ENCODE measurements at regions not wholly inside any gene's neighbourhood (a gene's known extent, or its start where the extent isn't known, plus 50 kb on each side); places are given as distances from the start of the nearest gene placed in this dataset.

- H3K4me1 Mint-ChIP-seq (ENCODE audit: unreplicated experiment), result peaks cover 42% of the 10 kb centered on the region
- no peak overlapping the region for H3K27ac Mint-ChIP-seq (ENCODE audit: unreplicated experiment)
Observed at GRCh38 chr20:53881362-53881761, 189.0 kb downstream of the BCAS1 start.

GRCh38 chr20:53880108-53880641 lies 190.2 kb downstream of the BCAS1 start:
- no peaks in the 10 kb centered on the region for H3K36me3 Mint-ChIP-seq (ENCODE audit: low read depth, unreplicated experiment)
- no peak overlapping the region for H3K4me3 Mint-ChIP-seq (ENCODE audit: unreplicated experiment)
- H3K27ac Mint-ChIP-seq (ENCODE audit: unreplicated experiment), result no peak overlapping the region
- H3K27me3 Mint-ChIP-seq (ENCODE audit: unreplicated experiment), result peaks cover 11% of the 10 kb centered on the region
- no peak for DNase-seq (ENCODE audit: low spot score)
- TF ChIP-seq CTCF (IDR thresholded peaks at IDR 0.05; ENCODE audit: unreplicated experiment), result no peak
- H3K4me1 Mint-ChIP-seq (ENCODE audit: unreplicated experiment), result peaks cover 42% of the 10 kb centered on the region
- peaks cover 4% of the 10 kb centered on the region for H3K9me3 Mint-ChIP-seq (ENCODE audit: unreplicated experiment)

More at GRCh38 chr20:53881362-53881761, 189.0 kb downstream of the BCAS1 start:
- Mint-ChIP-seq H3K36me3 (ENCODE audit: low read depth, unreplicated experiment) (no peaks in the 10 kb centered on the region), H3K9me3 (ENCODE audit: unreplicated experiment) (peaks cover 4% of the 10 kb centered on the region), H3K27me3 (ENCODE audit: unreplicated experiment) (peaks cover 11% of the 10 kb centered on the region), H3K4me3 (ENCODE audit: unreplicated experiment) (no peak overlapping the region)
- TF ChIP-seq CTCF (IDR thresholded peaks at IDR 0.05; ENCODE audit: unreplicated experiment), result no peak
- DNase-seq (ENCODE audit: low spot score), result no peak

GRCh38 chr20:53879048-53879684 lies 191.2 kb downstream of the BCAS1 start:
- Mint-ChIP-seq H3K4me3 (ENCODE audit: unreplicated experiment) (no peak overlapping the region), H3K4me1 (ENCODE audit: unreplicated experiment) (peaks cover 35% of the 10 kb centered on the region), H3K27me3 (ENCODE audit: unreplicated experiment) (peaks cover 11% of the 10 kb centered on the region), H3K36me3 (ENCODE audit: low read depth, unreplicated experiment) (no peaks in the 10 kb centered on the region), H3K27ac (ENCODE audit: unreplicated experiment) (no peak overlapping the region), H3K9me3 (ENCODE audit: unreplicated experiment) (peaks cover 4% of the 10 kb centered on the region)
- no peak for DNase-seq (ENCODE audit: low spot score)
- no peak for TF ChIP-seq CTCF (IDR thresholded peaks at IDR 0.05; ENCODE audit: unreplicated experiment)

- Mint-ChIP-seq H3K4me3 (ENCODE audit: unreplicated experiment) (no peak overlapping the region), H3K4me1 (ENCODE audit: unreplicated experiment) (peaks cover 34% of the 10 kb centered on the region), H3K36me3 (ENCODE audit: low read depth, unreplicated experiment) (no peaks in the 10 kb centered on the region), H3K27me3 (ENCODE audit: unreplicated experiment) (peaks cover 11% of the 10 kb centered on the region), H3K27ac (ENCODE audit: unreplicated experiment) (peak overlapping the region; percentile 39), H3K9me3 (ENCODE audit: unreplicated experiment) (peaks cover 4% of the 10 kb centered on the region)
- no peak for DNase-seq (ENCODE audit: low spot score)
- no peak for TF ChIP-seq CTCF (IDR thresholded peaks at IDR 0.05; ENCODE audit: unreplicated experiment)
Observed at GRCh38 chr20:53878262-53879047, 191.9 kb downstream of the BCAS1 start.

- peak overlapping the region; percentile 39 for H3K27ac Mint-ChIP-seq (ENCODE audit: unreplicated experiment)
- H3K27me3 Mint-ChIP-seq (ENCODE audit: unreplicated experiment), result peaks cover 15% of the 10 kb centered on the region
- no peak for DNase-seq (ENCODE audit: low spot score)
- no peak overlapping the region for H3K4me3 Mint-ChIP-seq (ENCODE audit: unreplicated experiment)
- H3K4me1 Mint-ChIP-seq (ENCODE audit: unreplicated experiment), result peaks cover 48% of the 10 kb centered on the region
- no peak for TF ChIP-seq CTCF (IDR thresholded peaks at IDR 0.05; ENCODE audit: unreplicated experiment)
- H3K36me3 Mint-ChIP-seq (ENCODE audit: low read depth, unreplicated experiment), result no peaks in the 10 kb centered on the region
- H3K9me3 Mint-ChIP-seq (ENCODE audit: unreplicated experiment), result peaks cover 4% of the 10 kb centered on the region
Observed at GRCh38 chr20:53876956-53877355, 193.4 kb downstream of the BCAS1 start.
